A549 (cell line): ENCODE measurements at regions not wholly inside any gene's neighbourhood (a gene's known extent, or its start where the extent isn't known, plus 50 kb on each side); places are given as distances from the start of the nearest gene placed in this dataset.

ENCODE experiments used
- ATAC-seq, 2 experiments: fragments of 200-7000 bp in 1 of 2; fragments of >200 bp in 1 of 2; cut with Nextera tagmentation in 1 of 2; cut with Tn5 transposase in 1 of 2; 3 replicates each; pipeline versions ENCODE4 v1.8.0 to v1.9.1; 2018 to 2020; ENCODE audit warnings: mild to moderate bottlenecking in 1 of 2, moderate library complexity in 1 of 2
- CTCF ChIA-PET: fragments of 300-600 bp; sonication (Branson Sonifier 250); formaldehyde crosslinking; extraction: SDS; loops from one replicate; lab custom pipeline; 2021; ENCODE audit warnings: antibody characterized with exemption, inconsistent platforms; lab: Yijun Ruan, JAX
- POLR2A ChIA-PET: fragments of 350-600 bp; formaldehyde crosslinking; extraction: SDS; loops from one replicate; lab custom pipeline; 2021; ENCODE audit warnings: antibody characterized with exemption, inconsistent platforms; lab: Yijun Ruan, JAX
- DNase-seq, 2 experiments: peaks; one replicate each; pipeline versions ENCODE4 v3.0.0 to v3.0.0-alpha.2; 2011 to 2016; ENCODE audit warnings: low read depth in 1 of 2, low spot score in 1 of 2
- FAIRE-seq: peaks from 2 replicates; lab custom pipeline; 2011; peaks lifted over from hg19 to GRCh38; lab: Jason Lieb, UNC
- H3K27ac ChIP-seq, 2 experiments: fragments of >200 bp; sonication (Bioruptor Twin); formaldehyde crosslinking; 3 replicates each; pipeline ENCODE4 v1.5.1; 2016 to 2017
- H3K4me1 ChIP-seq: fragments of >200 bp; sonication (Bioruptor Twin); formaldehyde crosslinking; 3 replicates; pipeline ENCODE4 v1.6.1; 2016
- H3K4me2 ChIP-seq: fragments of >200 bp; sonication (Bioruptor Twin); formaldehyde crosslinking; 3 replicates; pipeline ENCODE4 v1.6.1; 2016
- H3K4me3 ChIP-seq: fragments of >200 bp; sonication (Bioruptor Twin); formaldehyde crosslinking; 3 replicates; pipeline ENCODE4 v1.5.1; 2016
- H3K9me3 ChIP-seq: fragments of >200 bp; sonication (Bioruptor Twin); formaldehyde crosslinking; 3 replicates; pipeline ENCODE4 v1.6.1; 2016
- CHD2 ChIP-seq: fragments of 150-350 bp; IDR thresholded peaks from 2 replicates; pipeline ENCODE4 v1.6.1; 2014; ENCODE audit warnings: low read length; ENCODE audit not compliant: partially characterized antibody
- CHD4 ChIP-seq: fragments of 200-600 bp; sonication (generic); IDR thresholded peaks from 2 replicates; pipeline ENCODE4 v1.6.1; 2016; ENCODE audit warnings: antibody characterized with exemption, mild to moderate bottlenecking, borderline replicate concordance
- EHF ChIP-seq: fragments of 250-450 bp; sonication (Bioruptor Pico); IDR thresholded peaks from 2 replicates; pipeline ENCODE4 v1.5.0; 2020; ENCODE audit warnings: mild to moderate bottlenecking
- ESRRA ChIP-seq: fragments of 150-350 bp; IDR thresholded peaks from 2 replicates; pipeline ENCODE4 v1.6.1; 2014; ENCODE audit warnings: mild to moderate bottlenecking, low read length, borderline replicate concordance
- FOXS1 ChIP-seq: fragments of 250-450 bp; sonication (Bioruptor Pico); IDR thresholded peaks from 2 replicates; pipeline ENCODE4 v1.5.0; 2020; ENCODE audit warnings: mild to moderate bottlenecking, moderate library complexity
- HDAC2 ChIP-seq: fragments of 200-600 bp; sonication (generic); IDR thresholded peaks from 2 replicates; pipeline ENCODE4 v1.6.1; 2016
- HOXA7 ChIP-seq: fragments of 250-450 bp; sonication (Bioruptor Pico); IDR thresholded peaks from 2 replicates; pipeline ENCODE4 v1.5.0; 2020; ENCODE audit warnings: mild to moderate bottlenecking, moderate library complexity
- JUNB ChIP-seq: fragments of >200 bp; sonication (Bioruptor Twin); formaldehyde crosslinking; IDR thresholded peaks from 2 replicates; pipeline ENCODE4 v1.6.1; 2016
- KDM5A ChIP-seq: fragments of 200-600 bp; sonication (generic); IDR thresholded peaks from 2 replicates; pipeline ENCODE4 v1.6.1; 2016; ENCODE audit warnings: antibody characterized with exemption, mild to moderate bottlenecking
- MAFK ChIP-seq: fragments of 450-650 bp; IDR thresholded peaks from 2 replicates; pipeline ENCODE4 v1.6.1; 2014; ENCODE audit not compliant: partially characterized antibody
- MAZ ChIP-seq: fragments of 150-350 bp; IDR thresholded peaks from 2 replicates; pipeline ENCODE4 v1.6.1; 2014; ENCODE audit warnings: antibody characterized with exemption, low read depth, low read length, borderline replicate concordance
- MYC ChIP-seq: IDR thresholded peaks from 2 replicates; pipeline ENCODE4 v1.6.1; 2012; ENCODE audit warnings: mild to moderate bottlenecking, inconsistent platforms, low read length, improper control_type of control experiment, borderline replicate concordance
- NR3C1 ChIP-seq: fragments of >200 bp; sonication (Bioruptor Twin); formaldehyde crosslinking; IDR thresholded peaks from 3 replicates; pipeline ENCODE4 v1.6.1; 2017
- PHF8 ChIP-seq: fragments of 200-600 bp; sonication (generic); IDR thresholded peaks from 2 replicates; pipeline ENCODE4 v1.6.1; 2016; ENCODE audit warnings: low read depth, mild to moderate bottlenecking, antibody characterized with exemption, moderate library complexity, borderline replicate concordance
- POLR2A ChIP-seq: IDR thresholded peaks from 2 replicates; pipeline ENCODE4 v1.6.1; 2012; ENCODE audit warnings: mild to moderate bottlenecking, low read length
- RAD21 ChIP-seq, 2 experiments: fragments of >200 bp in 1 of 2; sonication (Bioruptor Twin) in 1 of 2; formaldehyde crosslinking in 1 of 2; IDR thresholded peaks in 1 of 2; conservative IDR thresholded peaks in 1 of 2; 2 replicates in 1 of 2; 3 replicates in 1 of 2; pipeline ENCODE4 v1.6.1; 2012 to 2018; ENCODE audit warnings: inconsistent platforms in 1 of 2
- RARB ChIP-seq: fragments of 250-450 bp; sonication (Bioruptor Pico); IDR thresholded peaks from 2 replicates; pipeline ENCODE4 v1.8.0; 2021; ENCODE audit warnings: mild to moderate bottlenecking, moderate library complexity
- SREBF2 ChIP-seq: fragments of 450-650 bp; IDR thresholded peaks from 2 replicates; pipeline ENCODE4 v1.6.1; 2014; ENCODE audit warnings: mild to moderate bottlenecking, moderate library complexity
- TP53 ChIP-seq: fragments of 250-450 bp; sonication (Bioruptor Pico); IDR thresholded peaks from 2 replicates; pipeline ENCODE4 v1.5.0; 2021; ENCODE audit warnings: mild to moderate bottlenecking, moderate library complexity
- ZNF302 ChIP-seq: fragments of 250-450 bp; sonication (Bioruptor Pico); IDR thresholded peaks from 2 replicates; pipeline ENCODE4 v1.9.0; 2021; ENCODE audit warnings: inconsistent platforms, mild to moderate bottlenecking, moderate library complexity
- ZSCAN20 ChIP-seq: fragments of 250-450 bp; sonication (Bioruptor Pico); IDR thresholded peaks from 2 replicates; pipeline ENCODE4 v1.8.0; 2022; ENCODE audit warnings: mild to moderate bottlenecking, moderate library complexity
- WGBS: methylation state at CpG from one replicate; pipeline ENCODE4 v1.1.6; 2017; ENCODE audit errors: missing lambda C conversion rate; 5-methylcytosine and 5-hydroxymethylcytosine counted together
- TF ChIP-seq, protein P1 (sequence below): IDR thresholded peaks from 2 replicates; pipeline ENCODE4 v1.6.1; 2012; ENCODE audit warnings: low read depth, borderline replicate concordance
- TF ChIP-seq, protein P2 (sequence below): fragments of 150-350 bp; IDR thresholded peaks from 2 replicates; pipeline ENCODE4 v1.6.1; 2014; ENCODE audit warnings: low read depth, mild to moderate bottlenecking, low read length
- TF ChIP-seq, protein P3 (sequence below): fragments of >200 bp; sonication (Bioruptor Twin); formaldehyde crosslinking; IDR thresholded peaks from 3 replicates; pipeline ENCODE4 v1.5.1; 2016
- TF ChIP-seq, protein P4 (sequence below): IDR thresholded peaks from 2 replicates; pipeline ENCODE4 v1.6.1; 2012

DNA sequence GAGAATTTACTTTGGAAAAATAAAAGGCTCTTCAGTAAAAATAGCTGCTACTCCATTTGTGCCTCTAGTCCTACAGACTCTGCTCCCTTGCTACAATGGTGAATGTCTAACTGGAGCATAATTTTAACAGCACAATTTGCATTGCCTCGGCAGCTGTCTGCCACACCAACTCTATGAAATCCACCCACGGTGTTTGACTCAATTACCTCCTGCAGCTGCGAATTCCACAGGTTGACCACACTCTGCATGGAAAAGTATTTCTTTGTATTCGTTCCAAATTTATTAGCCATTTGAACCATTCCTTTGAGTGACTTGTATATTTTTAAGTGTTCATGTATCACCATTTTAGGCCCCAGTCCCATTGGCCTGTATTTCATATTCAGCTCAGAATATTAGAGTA, 182.1 kb upstream of the CCDC68 start:
- no peak overlapping the region for H3K27ac ChIP-seq
- no peak for DNase-seq
- 40% methylated on average over 4 of the region's 4 CpGs for WGBS
- no peak overlapping the region for H3K4me3 ChIP-seq
- TF ChIP-seq CHD4 (no peak), CHD2 (no peak), MYC (no peak), EHF (CRISPR knock-in tag) (no peak), RAD21 (conservative IDR thresholded peaks at IDR 0.05 in 1 of 2, IDR thresholded peaks at IDR 0.05 in 1 of 2) (no peak), HOXA7 (CRISPR knock-in tag) (no peak), MAZ (no peak), RARB (CRISPR knock-in tag) (no peak), FOXS1 (CRISPR knock-in tag) (no peak), JUNB (no peak), ZSCAN20 (CRISPR knock-in tag) (no peak), ZNF302 (CRISPR knock-in tag) (no peak), NR3C1 (no peak)
- TF ChIP-seq, protein P1, sequence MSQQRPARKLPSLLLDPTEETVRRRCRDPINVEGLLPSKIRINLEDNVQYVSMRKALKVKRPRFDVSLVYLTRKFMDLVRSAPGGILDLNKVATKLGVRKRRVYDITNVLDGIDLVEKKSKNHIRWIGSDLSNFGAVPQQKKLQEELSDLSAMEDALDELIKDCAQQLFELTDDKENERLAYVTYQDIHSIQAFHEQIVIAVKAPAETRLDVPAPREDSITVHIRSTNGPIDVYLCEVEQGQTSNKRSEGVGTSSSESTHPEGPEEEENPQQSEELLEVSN, result no peak
- TF ChIP-seq, protein P2, sequence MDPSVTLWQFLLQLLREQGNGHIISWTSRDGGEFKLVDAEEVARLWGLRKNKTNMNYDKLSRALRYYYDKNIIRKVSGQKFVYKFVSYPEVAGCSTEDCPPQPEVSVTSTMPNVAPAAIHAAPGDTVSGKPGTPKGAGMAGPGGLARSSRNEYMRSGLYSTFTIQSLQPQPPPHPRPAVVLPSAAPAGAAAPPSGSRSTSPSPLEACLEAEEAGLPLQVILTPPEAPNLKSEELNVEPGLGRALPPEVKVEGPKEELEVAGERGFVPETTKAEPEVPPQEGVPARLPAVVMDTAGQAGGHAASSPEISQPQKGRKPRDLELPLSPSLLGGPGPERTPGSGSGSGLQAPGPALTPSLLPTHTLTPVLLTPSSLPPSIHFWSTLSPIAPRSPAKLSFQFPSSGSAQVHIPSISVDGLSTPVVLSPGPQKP, result no peak
- TF ChIP-seq, protein P3, sequence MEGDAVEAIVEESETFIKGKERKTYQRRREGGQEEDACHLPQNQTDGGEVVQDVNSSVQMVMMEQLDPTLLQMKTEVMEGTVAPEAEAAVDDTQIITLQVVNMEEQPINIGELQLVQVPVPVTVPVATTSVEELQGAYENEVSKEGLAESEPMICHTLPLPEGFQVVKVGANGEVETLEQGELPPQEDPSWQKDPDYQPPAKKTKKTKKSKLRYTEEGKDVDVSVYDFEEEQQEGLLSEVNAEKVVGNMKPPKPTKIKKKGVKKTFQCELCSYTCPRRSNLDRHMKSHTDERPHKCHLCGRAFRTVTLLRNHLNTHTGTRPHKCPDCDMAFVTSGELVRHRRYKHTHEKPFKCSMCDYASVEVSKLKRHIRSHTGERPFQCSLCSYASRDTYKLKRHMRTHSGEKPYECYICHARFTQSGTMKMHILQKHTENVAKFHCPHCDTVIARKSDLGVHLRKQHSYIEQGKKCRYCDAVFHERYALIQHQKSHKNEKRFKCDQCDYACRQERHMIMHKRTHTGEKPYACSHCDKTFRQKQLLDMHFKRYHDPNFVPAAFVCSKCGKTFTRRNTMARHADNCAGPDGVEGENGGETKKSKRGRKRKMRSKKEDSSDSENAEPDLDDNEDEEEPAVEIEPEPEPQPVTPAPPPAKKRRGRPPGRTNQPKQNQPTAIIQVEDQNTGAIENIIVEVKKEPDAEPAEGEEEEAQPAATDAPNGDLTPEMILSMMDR, result no peak
- TF ChIP-seq, protein P4, sequence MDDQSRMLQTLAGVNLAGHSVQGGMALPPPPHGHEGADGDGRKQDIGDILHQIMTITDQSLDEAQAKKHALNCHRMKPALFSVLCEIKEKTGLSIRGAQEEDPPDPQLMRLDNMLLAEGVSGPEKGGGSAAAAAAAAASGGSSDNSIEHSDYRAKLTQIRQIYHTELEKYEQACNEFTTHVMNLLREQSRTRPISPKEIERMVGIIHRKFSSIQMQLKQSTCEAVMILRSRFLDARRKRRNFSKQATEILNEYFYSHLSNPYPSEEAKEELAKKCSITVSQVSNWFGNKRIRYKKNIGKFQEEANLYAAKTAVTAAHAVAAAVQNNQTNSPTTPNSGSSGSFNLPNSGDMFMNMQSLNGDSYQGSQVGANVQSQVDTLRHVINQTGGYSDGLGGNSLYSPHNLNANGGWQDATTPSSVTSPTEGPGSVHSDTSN, result no peak
- TF ChIP-seq, all 56 proteins: peak for 0
- ATAC-seq (no peak), FAIRE-seq (no peak)
- ChIA-PET POLR2A (no interaction called here), CTCF (interaction anchor here (1.0 kb wide), 1 partner anchor 11 kb away, joined by 3 read pairs; no protein-coding TSS in a partner anchor)
- Histone ChIP-seq H3K4me1 (no peaks in the 10 kb centered on the region), H3K4me2 (no peak overlapping the region), H3K9me3 (no peaks in the 10 kb centered on the region)

DNA sequence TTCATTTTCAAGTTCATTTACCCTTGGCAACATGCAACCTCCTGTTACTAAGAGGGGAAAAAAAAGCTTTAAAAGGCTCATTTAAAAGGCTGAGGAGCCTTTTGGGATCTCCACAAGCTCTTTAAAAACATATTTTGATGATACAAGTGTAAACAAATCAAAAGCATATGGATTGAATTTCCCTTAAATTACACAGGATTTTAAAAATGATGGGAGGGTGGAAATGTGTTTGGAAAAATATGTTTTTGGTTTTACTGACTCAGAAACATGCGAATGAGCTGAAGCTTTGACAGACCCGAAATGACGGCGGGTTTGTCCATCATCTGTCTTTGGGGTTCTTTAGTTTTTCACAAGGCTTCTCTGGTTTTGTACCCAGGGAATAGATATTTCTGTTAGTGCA, 180.6 kb upstream of the CCDC68 start:
- TF ChIP-seq POLR2A, result no peak
- no peak for TF ChIP-seq NR3C1
- WGBS, result 84% methylated on average over 4 of the region's 4 CpGs
- DNase-seq, result no peak
- no peak for FAIRE-seq
- ATAC-seq, result no peak
- no peak overlapping the region for H3K4me3 ChIP-seq
- no peaks in the 10 kb centered on the region for H3K4me1 ChIP-seq
- no peak overlapping the region for H3K27ac ChIP-seq
- no peak overlapping the region for H3K4me2 ChIP-seq
- POLR2A ChIA-PET, result no interaction called here
- CTCF ChIA-PET, result no interaction called here
- no peaks in the 10 kb centered on the region for H3K9me3 ChIP-seq

DNA sequence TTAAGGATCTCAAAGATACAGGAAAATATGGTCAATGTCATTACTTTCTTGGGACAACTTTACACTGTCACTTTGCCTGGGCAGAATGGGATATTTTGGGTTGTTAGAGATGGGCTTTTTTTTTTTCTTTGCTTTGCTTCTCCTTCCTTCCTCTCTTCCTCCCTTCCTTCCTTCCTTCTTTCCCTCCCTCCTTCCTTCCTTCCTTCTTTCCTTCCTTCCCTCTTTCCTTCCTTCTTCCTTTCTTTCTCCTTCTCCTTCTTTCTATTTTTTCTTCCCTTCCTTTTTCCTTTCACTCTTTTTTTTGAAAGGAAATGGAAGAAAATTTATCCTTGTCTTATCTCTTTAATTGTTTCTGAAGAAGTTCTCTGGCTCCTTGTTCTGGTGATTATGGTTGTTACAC, 180.0 kb upstream of the CCDC68 start:
- no peak overlapping the region for H3K4me2 ChIP-seq
- POLR2A ChIA-PET, result no interaction called here
- no peaks in the 10 kb centered on the region for H3K9me3 ChIP-seq
- no peak for DNase-seq
- no peak for ATAC-seq
- no peak overlapping the region for H3K27ac ChIP-seq
- TF ChIP-seq ESRRA, result no peak
- TF ChIP-seq, protein P2, result no peak
- TF ChIP-seq NR3C1, result no peak
- TF ChIP-seq, protein P4, result no peak
- no peak for TF ChIP-seq SREBF2
- no peak for TF ChIP-seq PHF8
- no peak for TF ChIP-seq TP53 (CRISPR knock-in tag)
- no peak for TF ChIP-seq MAFK
- TF ChIP-seq MYC, result no peak
- TF ChIP-seq KDM5A, result no peak
- TF ChIP-seq HDAC2, result no peak
- TF ChIP-seq HOXA7 (CRISPR knock-in tag), result no peak
- TF ChIP-seq POLR2A, result no peak
- TF ChIP-seq, all 56 proteins: peak for 0
- Histone ChIP-seq H3K4me3 (no peak overlapping the region), H3K4me1 (no peaks in the 10 kb centered on the region)
- no peak for FAIRE-seq
- CTCF ChIA-PET, result no interaction called here
